ENCODE measurements at regions not wholly inside any gene's neighbourhood (a gene's known extent, or its start where the extent isn't known, plus 50 kb on each side); places are given as distances from the start of the nearest gene placed in this dataset.

GRCh38 chr17:14775731-14776492 is 475.0 kb downstream of the HS3ST3B1 start:
- FAIRE-seq (no peak), DNase-seq (ENCODE audit: insufficient read length, low spot score) (no peak)
- no peak for TF ChIP-seq POLR2A (IDR thresholded peaks at IDR 0.05; ENCODE audit: low read depth, low read length)

GRCh38 chr17:14774774-14775173 is 473.9 kb downstream of the HS3ST3B1 start:
- DNase-seq (ENCODE audit: insufficient read length, low spot score) (no peak), FAIRE-seq (no peak)
- TF ChIP-seq POLR2A (IDR thresholded peaks at IDR 0.05; ENCODE audit: low read depth, low read length): no peak

GRCh38 chr17:14772776-14773175 is 471.9 kb downstream of the HS3ST3B1 start:
- no peak for DNase-seq (ENCODE audit: insufficient read length, low spot score)
- no peak for TF ChIP-seq POLR2A (IDR thresholded peaks at IDR 0.05; ENCODE audit: low read depth, low read length)
- FAIRE-seq: no peak

- no peak for FAIRE-seq
- no peak for TF ChIP-seq POLR2A (IDR thresholded peaks at IDR 0.05; ENCODE audit: low read depth, low read length)
- DNase-seq (ENCODE audit: insufficient read length, low spot score): no peak
These were observed 470.7 kb downstream of the HS3ST3B1 start for GRCh38 chr17:14771543-14771942.

GRCh38 chr17:14768923-14769322 is 468.0 kb downstream of the HS3ST3B1 start:
- FAIRE-seq (no peak), DNase-seq (ENCODE audit: insufficient read length, low spot score) (no peak)
- no peak for TF ChIP-seq POLR2A (IDR thresholded peaks at IDR 0.05; ENCODE audit: low read depth, low read length)

- FAIRE-seq (no peak), DNase-seq (ENCODE audit: insufficient read length, low spot score) (no peak)
- no peak for TF ChIP-seq POLR2A (IDR thresholded peaks at IDR 0.05; ENCODE audit: low read depth, low read length)
These were observed 462.0 kb downstream of the HS3ST3B1 start for GRCh38 chr17:14762736-14763479.

GRCh38 chr17:14760719-14761411 is 460.0 kb downstream of the HS3ST3B1 start:
- FAIRE-seq (no peak), DNase-seq (ENCODE audit: insufficient read length, low spot score) (no peak)
- no peak for TF ChIP-seq POLR2A (IDR thresholded peaks at IDR 0.05; ENCODE audit: low read depth, low read length)

- DNase-seq (ENCODE audit: insufficient read length, low spot score) (no peak), FAIRE-seq (no peak)
- TF ChIP-seq POLR2A (IDR thresholded peaks at IDR 0.05; ENCODE audit: low read depth, low read length): no peak
These were observed 459.3 kb downstream of the HS3ST3B1 start for GRCh38 chr17:14760212-14760611.

- no peak for DNase-seq (ENCODE audit: insufficient read length, low spot score)
- FAIRE-seq: no peak
- TF ChIP-seq POLR2A (IDR thresholded peaks at IDR 0.05; ENCODE audit: low read depth, low read length): no peak
These were observed 458.4 kb downstream of the HS3ST3B1 start for GRCh38 chr17:14759325-14759724.

- no peak for DNase-seq (ENCODE audit: insufficient read length, low spot score)
- no peak for FAIRE-seq
- no peak for TF ChIP-seq POLR2A (IDR thresholded peaks at IDR 0.05; ENCODE audit: low read depth, low read length)
These were observed 455.6 kb downstream of the HS3ST3B1 start for GRCh38 chr17:14756479-14756878.

- DNase-seq (ENCODE audit: insufficient read length, low spot score): no peak
- FAIRE-seq: no peak
- TF ChIP-seq POLR2A (IDR thresholded peaks at IDR 0.05; ENCODE audit: low read depth, low read length): no peak
These were observed 454.1 kb downstream of the HS3ST3B1 start for GRCh38 chr17:14755002-14755401.

GRCh38 chr17:14753383-14753782 is 452.5 kb downstream of the HS3ST3B1 start:
- no peak for DNase-seq (ENCODE audit: insufficient read length, low spot score)
- TF ChIP-seq POLR2A (IDR thresholded peaks at IDR 0.05; ENCODE audit: low read depth, low read length): no peak
- FAIRE-seq: no peak

GRCh38 chr17:14752011-14752410 is 451.1 kb downstream of the HS3ST3B1 start:
- no peak for TF ChIP-seq POLR2A (IDR thresholded peaks at IDR 0.05; ENCODE audit: low read depth, low read length)
- FAIRE-seq (no peak), DNase-seq (ENCODE audit: insufficient read length, low spot score) (no peak)

- no peak for FAIRE-seq
- no peak for DNase-seq (ENCODE audit: insufficient read length, low spot score)
- TF ChIP-seq POLR2A (IDR thresholded peaks at IDR 0.05; ENCODE audit: low read depth, low read length): no peak
These were observed 450.0 kb downstream of the HS3ST3B1 start for GRCh38 chr17:14750866-14751265.
